G401.6 (cell line): ENCODE measurements at regions not wholly inside any gene's neighbourhood (a gene's known extent, or its start where the extent isn't known, plus 50 kb on each side); places are given as distances from the start of the nearest gene placed in this dataset.
A peak's percentile ranks its signal among the peaks of the same experiment; 100 is the strongest.
"Not testable (repeated sequence)": the region's sequence is repeated elsewhere in the genome, so short reads cannot be mapped to it uniquely, and the experiment has no call there.

Experiments
- FAIRE-seq: peaks from 2 replicates; lab custom pipeline; 2012; peaks lifted over from hg19 to GRCh38; lab: Jason Lieb, UNC

GRCh38 chrX:85808217-85808616 lies 239.1 kb downstream of the CHM start:
- FAIRE-seq = no peak

DNA sequence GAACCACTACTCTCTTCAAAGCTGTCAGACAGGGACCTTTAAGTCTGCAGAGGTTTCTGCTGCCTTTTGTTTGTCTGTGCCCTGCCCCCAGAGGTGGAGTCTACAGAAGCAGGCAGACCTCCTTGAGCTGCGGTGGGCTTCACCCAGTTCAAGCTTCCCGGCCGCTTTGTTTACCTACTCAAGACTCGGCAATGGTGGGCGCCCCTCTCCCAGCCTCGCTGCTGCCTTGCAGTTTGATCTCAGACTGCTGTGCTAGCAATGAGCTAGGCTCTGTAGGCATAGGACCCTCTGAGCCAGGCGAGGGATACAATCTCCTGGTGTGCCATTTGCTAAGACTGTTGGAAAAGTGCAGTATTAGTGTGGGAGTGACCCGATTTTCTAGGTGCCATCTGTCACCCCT lies 275.0 kb downstream of the CHM start:
- FAIRE-seq = not testable (repeated sequence)

GRCh38 chrX:85765651-85766050 lies 281.7 kb downstream of the CHM start:
- FAIRE-seq = no peak

- FAIRE-seq = not testable (repeated sequence)
Measured at GRCh38 chrX:85723025-85723424, 324.3 kb downstream of the CHM start.

DNA sequence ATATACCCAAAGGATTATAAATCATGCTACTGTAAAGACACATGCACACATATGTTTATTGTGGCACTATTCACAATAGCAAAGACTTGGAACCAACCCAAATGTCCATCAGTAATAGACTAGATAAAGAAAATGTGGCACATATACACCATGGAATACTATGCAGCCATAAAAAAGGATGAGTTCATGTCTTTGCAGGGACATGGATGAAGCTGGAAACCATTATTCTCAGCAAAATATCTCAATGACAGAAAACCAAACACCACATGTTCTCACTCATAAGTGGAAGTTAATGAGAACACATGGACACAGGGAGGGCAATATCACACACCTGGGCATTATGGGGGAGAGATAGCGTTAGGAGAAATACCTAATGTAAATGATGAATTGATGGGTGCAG lies 323.8 kb upstream of the POF1B start:
- not testable (repeated sequence) for FAIRE-seq

DNA sequence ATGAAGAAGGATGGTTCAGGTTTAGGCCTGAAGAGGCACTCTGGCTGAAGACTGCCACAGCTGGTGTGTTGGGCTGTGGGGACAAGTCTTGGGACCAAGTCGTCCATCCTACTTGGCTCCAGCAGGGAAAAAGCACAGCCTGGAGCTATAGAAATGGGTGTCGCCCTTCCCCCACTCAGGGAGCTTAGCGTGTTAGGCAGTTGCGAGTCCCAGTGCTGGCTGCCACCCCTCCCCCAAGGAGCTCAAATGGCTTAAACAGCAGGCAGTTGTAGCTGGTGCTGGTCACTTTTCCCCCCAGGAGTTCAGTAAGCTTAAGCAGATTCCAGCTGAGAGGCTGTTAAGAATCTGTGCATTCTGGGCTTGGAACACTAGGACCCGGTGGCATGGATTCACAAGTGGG lies 319.5 kb upstream of the POF1B start:
- no peak for FAIRE-seq

DNA sequence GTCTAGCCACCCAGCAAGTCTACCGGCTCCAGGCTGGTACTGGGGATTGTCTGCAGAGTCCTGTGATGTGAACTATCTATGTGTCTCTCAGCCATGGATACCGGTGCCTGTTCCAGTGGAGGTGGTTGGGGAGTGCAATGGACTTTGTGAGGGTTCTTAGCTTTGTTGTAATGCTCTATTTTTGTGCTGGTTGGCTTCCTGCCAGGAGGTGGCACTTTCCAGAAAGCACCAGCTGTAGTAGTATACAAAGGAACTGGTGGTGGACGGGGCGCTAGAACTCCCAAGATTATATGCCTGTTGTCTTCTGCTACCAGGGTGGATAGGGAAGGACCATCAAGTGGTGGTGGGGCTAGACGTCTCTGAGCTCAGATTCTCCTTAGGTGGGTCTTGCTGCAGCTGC lies 306.4 kb upstream of the POF1B start:
- no peak for FAIRE-seq

GRCh38 chrX:85666471-85666870 lies 287.0 kb upstream of the POF1B start:
- FAIRE-seq = no peak

DNA sequence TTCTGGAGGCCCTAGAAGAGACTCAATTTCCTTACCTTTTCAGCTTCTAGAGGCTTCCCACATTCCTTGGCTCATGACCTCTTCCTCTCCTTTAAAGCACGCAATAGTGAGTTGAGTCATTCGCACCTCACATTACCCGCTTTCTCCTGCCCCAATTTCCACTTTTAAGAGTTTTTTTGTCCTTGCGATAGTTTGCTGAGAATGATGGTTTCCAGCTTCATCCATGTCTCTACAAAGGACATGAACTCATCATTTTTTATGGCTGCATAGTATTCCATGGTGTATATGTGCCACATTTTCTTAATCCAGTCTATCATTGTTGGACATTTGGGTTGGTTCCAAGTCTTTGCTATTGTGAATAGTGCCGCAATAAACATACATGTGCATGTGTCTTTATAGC lies 284.5 kb upstream of the POF1B start:
- not testable (repeated sequence) for FAIRE-seq

GRCh38 chrX:85630901-85631300 lies 251.4 kb upstream of the POF1B start:
- FAIRE-seq = no peak

GRCh38 chrX:85627363-85627762 lies 247.9 kb upstream of the POF1B start:
- FAIRE-seq = no peak

DNA sequence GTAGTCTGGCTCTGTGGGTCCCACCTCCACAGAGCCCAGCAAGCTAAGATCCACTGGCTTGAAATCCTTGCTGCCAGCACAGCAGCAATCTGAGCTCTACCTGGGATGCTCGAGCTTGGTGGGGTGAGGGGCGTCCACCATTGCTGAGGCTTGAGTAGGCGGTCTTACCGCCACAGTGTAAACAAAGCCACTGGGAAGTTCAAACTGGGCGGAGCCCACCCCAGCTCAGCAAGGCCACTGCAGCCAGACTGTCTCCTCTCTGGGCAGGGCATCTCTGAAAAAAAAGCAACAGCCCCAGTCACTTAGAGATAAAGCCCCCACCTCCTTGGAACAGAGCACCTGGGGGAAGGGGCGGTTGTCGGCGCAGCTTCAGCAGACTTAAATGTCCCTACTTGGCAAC lies 243.2 kb upstream of the POF1B start:
- FAIRE-seq = no peak

GRCh38 chrX:85620466-85620865 lies 241.0 kb upstream of the POF1B start:
- no peak for FAIRE-seq

GRCh38 chrX:85619962-85620361 lies 240.5 kb upstream of the POF1B start:
- FAIRE-seq = no peak

GRCh38 chrX:85611926-85612325 lies 232.5 kb upstream of the POF1B start:
- no peak for FAIRE-seq

DNA sequence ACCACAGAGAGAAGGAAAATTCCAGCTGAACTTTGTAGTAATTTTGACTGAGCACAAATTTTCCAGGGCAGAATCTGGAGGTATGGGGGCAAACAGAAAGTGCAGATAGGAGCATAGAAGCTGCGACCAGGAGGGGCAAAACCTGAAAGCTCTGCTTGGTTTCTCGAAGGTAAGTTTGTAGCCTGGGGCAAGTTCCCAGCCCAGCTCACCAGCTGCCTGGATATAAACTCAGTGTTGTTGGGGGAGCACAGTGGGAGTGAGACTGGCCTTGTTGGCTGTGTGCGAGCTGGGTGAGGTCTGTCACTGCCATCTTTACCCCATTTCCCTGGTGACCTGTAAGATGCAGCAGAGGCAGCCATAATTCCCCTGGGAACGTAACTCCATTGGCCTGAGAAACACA lies 213.5 kb upstream of the POF1B start:
- no peak for FAIRE-seq

GRCh38 chrX:85591536-85591935 lies 212.1 kb upstream of the POF1B start:
- no peak for FAIRE-seq

DNA sequence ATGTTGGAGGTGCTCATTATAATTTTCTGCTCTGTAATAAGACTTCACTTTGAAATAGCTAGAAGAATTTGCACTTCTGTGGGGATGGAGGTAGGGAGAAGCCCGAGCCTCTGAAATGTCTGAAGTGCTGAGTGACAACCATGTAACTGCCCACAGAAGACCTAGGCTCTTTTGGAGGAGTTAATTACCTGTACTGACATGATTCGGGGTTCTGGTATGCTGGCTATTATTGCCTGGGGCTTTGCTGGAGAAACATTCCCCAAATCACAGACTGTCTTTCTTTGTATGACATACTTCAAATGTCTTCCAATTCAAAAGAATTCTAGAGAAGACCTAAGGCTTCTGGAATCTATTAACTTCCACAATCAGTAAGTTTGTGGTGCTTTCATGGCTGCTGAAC lies 211.2 kb upstream of the POF1B start:
- FAIRE-seq = no peak

- FAIRE-seq = no peak
Measured at GRCh38 chrX:85573801-85574200, 194.3 kb upstream of the POF1B start.

DNA sequence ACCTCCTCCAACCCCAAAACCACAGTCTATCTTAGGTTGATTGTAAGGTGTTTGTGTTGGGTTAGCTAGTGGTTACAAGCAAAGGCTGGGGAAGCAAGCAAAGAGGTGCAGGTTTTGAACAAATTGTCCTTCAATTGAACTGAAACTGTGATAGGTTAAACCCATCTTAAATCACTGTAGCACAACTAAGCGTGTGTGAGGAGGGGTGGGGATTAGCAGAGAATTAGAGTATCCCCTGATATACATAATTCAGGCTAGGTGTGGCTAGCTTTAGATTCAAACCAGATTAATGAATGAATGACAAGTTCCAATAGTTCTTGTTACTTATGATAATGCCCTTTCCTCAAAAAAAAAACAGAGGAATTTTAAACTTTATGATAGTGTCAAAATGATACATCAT lies 191.0 kb upstream of the POF1B start:
- FAIRE-seq = no peak

DNA sequence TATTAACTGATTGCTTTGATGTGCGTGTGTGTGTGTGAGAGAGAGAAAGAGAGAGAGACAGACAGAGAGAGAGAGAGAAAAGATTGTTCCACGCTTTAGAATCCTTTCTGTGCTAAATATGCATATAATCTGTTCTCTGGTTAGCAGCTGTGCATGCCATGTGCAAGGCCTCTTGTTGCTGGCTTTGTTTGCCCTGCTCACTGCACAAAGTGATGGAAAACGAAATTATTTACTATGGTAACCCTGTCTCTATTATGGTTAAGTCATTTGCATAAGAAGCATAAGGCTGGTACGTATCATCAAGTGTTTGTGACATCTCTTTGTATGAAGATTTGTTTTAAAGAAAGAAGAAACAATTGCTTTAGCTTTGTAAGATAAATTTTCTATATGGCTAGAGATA lies 190.2 kb upstream of the POF1B start:
- no peak for FAIRE-seq

DNA sequence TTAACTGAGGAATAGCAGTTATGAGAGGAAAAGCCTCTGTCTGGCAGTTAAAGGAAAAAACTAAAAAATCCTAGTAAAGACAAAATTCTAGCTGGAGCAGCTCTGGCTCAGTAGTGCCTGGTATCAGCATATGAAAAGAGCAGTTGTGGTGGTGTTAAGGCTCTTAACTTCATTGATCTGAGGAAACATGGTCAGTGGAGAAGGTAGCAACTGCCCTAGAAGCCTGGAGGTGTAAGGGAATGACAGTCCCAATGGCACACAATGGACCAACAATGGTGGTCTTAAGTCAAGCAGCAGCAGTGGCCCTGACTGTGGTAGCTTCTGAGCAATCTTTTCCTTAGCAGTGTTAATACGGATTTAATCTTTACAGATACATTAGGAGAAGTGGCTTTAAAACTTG lies 189.6 kb upstream of the POF1B start:
- no peak for FAIRE-seq

DNA sequence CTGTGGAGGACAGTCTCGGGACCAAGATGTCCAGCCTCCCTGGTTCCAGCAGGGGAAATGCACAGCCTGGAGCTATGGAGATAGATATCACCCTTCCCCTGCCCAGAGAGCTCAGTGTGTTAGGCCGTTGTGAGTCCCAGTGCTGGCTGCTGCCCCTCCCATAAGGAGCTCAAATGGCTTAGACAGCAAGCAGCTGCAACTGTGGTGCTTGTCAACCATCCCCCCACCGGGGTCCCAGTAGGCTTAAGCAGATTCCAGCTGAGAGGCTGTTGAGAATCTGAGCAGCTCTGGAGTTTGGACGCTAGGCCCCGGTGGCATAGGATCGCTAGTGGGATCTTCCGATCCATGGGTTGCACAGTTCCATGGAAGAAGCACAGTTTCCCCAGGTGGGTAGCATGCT lies 181.8 kb upstream of the POF1B start:
- no peak for FAIRE-seq

DNA sequence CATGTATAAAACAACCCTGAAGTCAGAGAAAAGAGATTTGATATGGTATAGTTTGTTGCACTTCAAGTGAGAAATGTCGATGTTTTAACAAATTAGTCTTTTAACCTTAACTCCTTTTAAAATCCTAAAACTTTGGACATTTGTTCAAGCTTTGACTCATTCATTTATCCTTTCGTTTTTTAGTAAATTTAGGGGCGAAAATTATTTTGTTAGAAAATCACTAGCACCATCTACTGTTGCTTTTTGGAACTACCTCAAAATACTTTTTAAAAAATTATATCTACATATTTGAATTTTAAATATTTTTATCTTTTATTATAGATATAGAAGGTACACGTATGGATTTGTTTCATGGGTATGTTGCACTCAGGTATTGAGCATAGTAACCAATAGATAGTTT lies 165.1 kb upstream of the POF1B start:
- peak; percentile 95 for FAIRE-seq

GRCh38 chrX:85543866-85544265 lies 164.4 kb upstream of the POF1B start:
- FAIRE-seq = no peak

DNA sequence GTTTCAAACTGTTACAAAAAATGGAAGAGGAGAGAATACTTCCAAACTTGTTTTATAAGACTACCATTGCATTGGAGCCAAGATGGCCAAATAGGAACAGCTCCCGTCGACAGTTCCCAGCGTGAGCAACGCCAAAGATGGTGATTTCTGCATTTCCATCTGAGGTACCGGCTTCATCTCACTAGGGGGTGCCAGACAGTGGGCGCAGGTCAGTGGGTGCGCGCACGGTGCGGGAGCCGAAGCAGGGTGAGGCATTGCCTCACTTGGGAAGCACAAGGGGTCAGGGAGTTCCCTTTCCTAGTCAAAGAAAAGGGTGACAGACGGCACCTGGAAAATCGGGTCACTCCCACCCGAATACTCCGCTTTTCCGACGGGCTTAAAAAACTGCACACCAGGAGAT lies 149.7 kb upstream of the POF1B start:
- not testable (repeated sequence) for FAIRE-seq
